ENCODE measurements at regions not wholly inside any gene's neighbourhood (a gene's known extent, or its start where the extent isn't known, plus 50 kb on each side); places are given as distances from the start of the nearest gene placed in this dataset.
A peak's percentile ranks its signal among the peaks of the same experiment; 100 is the strongest.

GRCh38 chr12:42823679-42824078 lies 234.1 kb upstream of the PRICKLE1 start:
- TF ChIP-seq CTCF (IDR thresholded peaks at IDR 0.05; ENCODE audit: low read depth, low read length): no peak
- DNase-seq (ENCODE audit: low read depth in 1 of 2, low spot score in 1 of 2): no peak
- Histone ChIP-seq H3K36me3 (no peaks in the 10 kb centered on the region), H3K4me3 (no peak overlapping the region), H3K27me3 (no peaks in the 10 kb centered on the region), H3K9me3 (ENCODE audit: low read depth) (no peaks in the 10 kb centered on the region), H3K4me1 (ENCODE audit: low read depth) (no peaks in the 10 kb centered on the region), H3K27ac (no peak overlapping the region)

- Histone ChIP-seq H3K27ac (no peak overlapping the region), H3K27me3 (no peaks in the 10 kb centered on the region), H3K4me3 (no peak overlapping the region), H3K4me1 (ENCODE audit: low read depth) (no peaks in the 10 kb centered on the region), H3K9me3 (ENCODE audit: low read depth) (no peaks in the 10 kb centered on the region), H3K36me3 (no peaks in the 10 kb centered on the region)
- no peak for TF ChIP-seq CTCF (IDR thresholded peaks at IDR 0.05; ENCODE audit: low read depth, low read length)
- DNase-seq (ENCODE audit: low read depth in 1 of 2, low spot score in 1 of 2): no peak
Measured at GRCh38 chr12:42819846-42820245, 230.3 kb upstream of the PRICKLE1 start.

GRCh38 chr12:42815068-42815467 lies 225.5 kb upstream of the PRICKLE1 start:
- Histone ChIP-seq H3K36me3 (no peaks in the 10 kb centered on the region), H3K27ac (no peak overlapping the region), H3K4me1 (ENCODE audit: low read depth) (peaks cover 14% of the 10 kb centered on the region), H3K4me3 (no peak overlapping the region), H3K27me3 (no peaks in the 10 kb centered on the region), H3K9me3 (ENCODE audit: low read depth) (no peaks in the 10 kb centered on the region)
- DNase-seq (ENCODE audit: low read depth in 1 of 2, low spot score in 1 of 2): no peak
- no peak for TF ChIP-seq CTCF (IDR thresholded peaks at IDR 0.05; ENCODE audit: low read depth, low read length)

- H3K4me3 ChIP-seq: no peak overlapping the region
- H3K27ac ChIP-seq: no peak overlapping the region
- no peaks in the 10 kb centered on the region for H3K36me3 ChIP-seq
- peaks cover 23% of the 10 kb centered on the region for H3K4me1 ChIP-seq (ENCODE audit: low read depth)
- no peak for TF ChIP-seq CTCF (IDR thresholded peaks at IDR 0.05; ENCODE audit: low read depth, low read length)
- DNase-seq (ENCODE audit: low read depth in 1 of 2, low spot score in 1 of 2): no peak
- no peaks in the 10 kb centered on the region for H3K9me3 ChIP-seq (ENCODE audit: low read depth)
- no peaks in the 10 kb centered on the region for H3K27me3 ChIP-seq
Measured at GRCh38 chr12:42812871-42813270, 223.3 kb upstream of the PRICKLE1 start.

- no peaks in the 10 kb centered on the region for H3K36me3 ChIP-seq
- TF ChIP-seq CTCF (IDR thresholded peaks at IDR 0.05; ENCODE audit: low read depth, low read length): no peak
- H3K27me3 ChIP-seq: no peaks in the 10 kb centered on the region
- peak in 1 of 2 donors; percentile 23 for DNase-seq (ENCODE audit: low read depth in 1 of 2, low spot score in 1 of 2)
- no peak overlapping the region for H3K4me3 ChIP-seq
- peaks cover 23% of the 10 kb centered on the region for H3K4me1 ChIP-seq (ENCODE audit: low read depth)
- H3K27ac ChIP-seq: no peak overlapping the region
- H3K9me3 ChIP-seq (ENCODE audit: low read depth): no peaks in the 10 kb centered on the region
Measured at GRCh38 chr12:42812086-42812485, 222.5 kb upstream of the PRICKLE1 start.

GRCh38 chr12:42810006-42810405 lies 220.5 kb upstream of the PRICKLE1 start:
- Histone ChIP-seq H3K9me3 (ENCODE audit: low read depth) (no peaks in the 10 kb centered on the region), H3K4me3 (no peak overlapping the region), H3K4me1 (ENCODE audit: low read depth) (peaks cover 23% of the 10 kb centered on the region), H3K36me3 (no peaks in the 10 kb centered on the region), H3K27ac (no peak overlapping the region), H3K27me3 (no peaks in the 10 kb centered on the region)
- no peak for TF ChIP-seq CTCF (IDR thresholded peaks at IDR 0.05; ENCODE audit: low read depth, low read length)
- DNase-seq (ENCODE audit: low read depth in 1 of 2, low spot score in 1 of 2): no peak
